Lung (tissue), 11 donors: ENCODE measurements at regions not wholly inside any gene's neighbourhood (a gene's known extent, or its start where the extent isn't known, plus 50 kb on each side); places are given as distances from the start of the nearest gene placed in this dataset.

Source experiments
- ATAC-seq: fragments of 200-7000 bp; cut with Tn5 transposase; one replicate; pipeline ENCODE4 v1.9.1; 2020; ENCODE audit warnings: moderate number of reproducible peaks; ENCODE audit not compliant: insufficient read depth, low FRiP score
- DNase-seq, 3 donors: peaks; one replicate each; pipeline ENCODE4 v3.0.0-alpha.2; 2013 to 2017
- H3K27ac ChIP-seq, 2 donors: one replicate each; pipeline ENCODE4 v1.5.1; 2013; ENCODE audit warnings: mild to moderate bottlenecking in 2 of 2, moderate library complexity in 2 of 2, control low read depth in 1 of 2, inconsistent platforms in 1 of 2, low read depth in 1 of 2, low read length in 1 of 2
- H3K27me3 ChIP-seq, 3 donors: one replicate each; pipeline ENCODE4 v1.5.1; 2013; ENCODE audit warnings: low read length in 2 of 3; ENCODE audit not compliant: control insufficient read depth in 3 of 3, insufficient read depth in 3 of 3
- H3K36me3 ChIP-seq, 4 donors: one replicate each; pipeline ENCODE4 v1.5.1; 2013; ENCODE audit warnings: low read length in 4 of 4, mild to moderate bottlenecking in 1 of 4, moderate library complexity in 1 of 4; ENCODE audit not compliant: control insufficient read depth in 4 of 4, insufficient read depth in 4 of 4
- H3K4me1 ChIP-seq, 5 donors: one replicate each; pipeline ENCODE4 v1.5.1; 2013; ENCODE audit warnings: low read length in 5 of 5, mild to moderate bottlenecking in 2 of 5, moderate library complexity in 1 of 5; ENCODE audit not compliant: control insufficient read depth in 5 of 5, insufficient read depth in 5 of 5
- H3K4me3 ChIP-seq: one replicate; pipeline ENCODE4 v1.5.1; 2013; ENCODE audit warnings: mild to moderate bottlenecking, control low read depth, moderate library complexity
- H3K9ac ChIP-seq, 2 donors: one replicate each; pipeline ENCODE4 v1.5.1; 2013; ENCODE audit warnings: low read length in 2 of 2, control low read depth in 1 of 2; ENCODE audit not compliant: insufficient read depth in 1 of 2
- H3K9me3 ChIP-seq, 4 donors: one replicate each; pipeline ENCODE4 v1.5.1; 2013; ENCODE audit warnings: low read length in 3 of 4, mild to moderate bottlenecking in 1 of 4, moderate library complexity in 1 of 4; ENCODE audit not compliant: control insufficient read depth in 4 of 4, insufficient read depth in 3 of 4
- whole genome bisulfite sequencing, 2 donors: extraction: QIAGEN DNeasy Blood & Tissue Kit; methylation state at CpG; one replicate each; pipeline ENCODE4 v1.1.7; 2013; 5-methylcytosine and 5-hydroxymethylcytosine counted together
- TF ChIP-seq, protein P1 (sequence below): IDR thresholded peaks from 2 replicates; pipeline ENCODE4 v1.5.1; 2012; ENCODE audit warnings: mild to moderate bottlenecking; ENCODE audit errors: control extremely low read depth, extremely low read depth
- donor health status: control.
- donor health status: control.
- donor health status: Bipolar disorder and iron deficiency.
- donor health status: healthy.
- donor health status: DM: yes; HTN: yes; CAD: no.

DNA sequence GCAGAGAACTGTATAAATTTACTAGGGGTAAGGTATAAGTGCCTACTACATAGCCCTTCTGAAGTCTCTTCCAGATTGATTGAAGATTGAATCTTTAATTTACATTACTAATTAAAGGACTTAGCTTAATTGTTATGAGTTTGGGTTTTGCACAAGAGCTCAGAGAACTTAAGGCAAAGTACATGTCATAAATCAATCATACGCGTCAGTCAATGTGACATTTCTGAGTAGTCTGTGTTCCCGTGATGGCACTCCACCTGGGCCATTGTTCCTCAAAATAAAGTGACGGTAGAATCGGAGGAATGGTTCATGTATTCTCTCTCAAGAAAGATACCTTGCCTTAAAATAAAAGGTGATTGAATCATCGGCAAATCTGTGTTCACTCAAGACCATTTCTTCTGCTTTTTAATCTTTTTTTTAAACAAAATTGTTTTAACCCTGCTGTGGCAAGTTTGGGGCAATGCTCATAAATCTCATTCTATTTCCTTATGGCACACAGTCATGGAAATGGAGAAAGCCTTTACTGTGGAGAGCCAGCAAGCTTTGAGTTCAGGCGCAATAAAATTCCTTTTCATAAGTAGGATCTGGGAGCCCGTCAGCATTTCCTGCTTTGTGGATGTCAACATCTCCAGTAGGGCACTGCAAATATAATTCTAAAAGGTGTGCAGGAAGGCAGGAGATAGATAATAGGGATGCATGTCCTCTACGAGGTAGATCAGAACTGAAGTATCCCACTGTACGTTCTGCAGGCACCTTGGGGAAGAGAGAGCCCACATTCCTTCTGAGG is 427.4 kb downstream of the GATA3 start:
- Histone ChIP-seq H3K4me3 (no peak overlapping the region), H3K27ac (no peak overlapping the region), H3K4me1 (no peaks in the 10 kb centered on the region), H3K9me3 (peaks cover 0 to 5% (median under 1%) of the 10 kb centered on the region in 4 donors), H3K27me3 (peaks cover 0 to 6% (median 0%) of the 10 kb centered on the region in 3 donors), H3K36me3 (no peaks in the 10 kb centered on the region), H3K9ac (no peak overlapping the region)
- DNase-seq: no peak
- no peak for ATAC-seq
- TF ChIP-seq, protein P1, sequence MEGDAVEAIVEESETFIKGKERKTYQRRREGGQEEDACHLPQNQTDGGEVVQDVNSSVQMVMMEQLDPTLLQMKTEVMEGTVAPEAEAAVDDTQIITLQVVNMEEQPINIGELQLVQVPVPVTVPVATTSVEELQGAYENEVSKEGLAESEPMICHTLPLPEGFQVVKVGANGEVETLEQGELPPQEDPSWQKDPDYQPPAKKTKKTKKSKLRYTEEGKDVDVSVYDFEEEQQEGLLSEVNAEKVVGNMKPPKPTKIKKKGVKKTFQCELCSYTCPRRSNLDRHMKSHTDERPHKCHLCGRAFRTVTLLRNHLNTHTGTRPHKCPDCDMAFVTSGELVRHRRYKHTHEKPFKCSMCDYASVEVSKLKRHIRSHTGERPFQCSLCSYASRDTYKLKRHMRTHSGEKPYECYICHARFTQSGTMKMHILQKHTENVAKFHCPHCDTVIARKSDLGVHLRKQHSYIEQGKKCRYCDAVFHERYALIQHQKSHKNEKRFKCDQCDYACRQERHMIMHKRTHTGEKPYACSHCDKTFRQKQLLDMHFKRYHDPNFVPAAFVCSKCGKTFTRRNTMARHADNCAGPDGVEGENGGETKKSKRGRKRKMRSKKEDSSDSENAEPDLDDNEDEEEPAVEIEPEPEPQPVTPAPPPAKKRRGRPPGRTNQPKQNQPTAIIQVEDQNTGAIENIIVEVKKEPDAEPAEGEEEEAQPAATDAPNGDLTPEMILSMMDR: no peak
- WGBS, 2 donors: 73 to 81% methylated on average over 10 of the region's 10 CpGs

DNA sequence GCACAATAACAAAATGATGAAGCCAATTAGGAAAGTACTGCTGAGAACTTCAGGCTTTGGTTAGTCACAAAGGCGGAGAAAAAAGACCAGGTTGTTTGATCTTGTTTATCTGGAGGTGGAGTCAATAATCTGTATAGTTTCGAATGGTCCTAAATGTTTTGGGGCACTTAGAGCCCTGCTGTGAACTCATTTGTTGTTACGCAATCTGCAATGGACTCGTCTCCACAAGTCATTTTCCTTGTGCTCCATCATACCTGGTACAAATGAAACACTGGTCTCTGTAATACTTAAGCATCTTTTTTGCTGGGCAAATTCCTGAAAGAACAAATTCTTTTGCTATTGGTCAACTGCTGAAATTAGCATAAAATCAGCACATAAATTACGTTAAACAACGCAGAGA is 430.5 kb downstream of the GATA3 start:
- no peak for DNase-seq
- Histone ChIP-seq H3K27me3 (peaks cover 0 to 6% (median 0%) of the 10 kb centered on the region in 3 donors), H3K27ac (no peak overlapping the region), H3K4me3 (no peak overlapping the region), H3K9me3 (peaks cover 0 to 2% (median 0%) of the 10 kb centered on the region in 4 donors), H3K9ac (no peak overlapping the region), H3K36me3 (no peaks in the 10 kb centered on the region), H3K4me1 (no peaks in the 10 kb centered on the region)
- TF ChIP-seq, protein P1: no peak
- 86 to 87% methylated on average over 6 of the region's 6 CpGs for WGBS, 2 donors
- ATAC-seq: no peak

DNA sequence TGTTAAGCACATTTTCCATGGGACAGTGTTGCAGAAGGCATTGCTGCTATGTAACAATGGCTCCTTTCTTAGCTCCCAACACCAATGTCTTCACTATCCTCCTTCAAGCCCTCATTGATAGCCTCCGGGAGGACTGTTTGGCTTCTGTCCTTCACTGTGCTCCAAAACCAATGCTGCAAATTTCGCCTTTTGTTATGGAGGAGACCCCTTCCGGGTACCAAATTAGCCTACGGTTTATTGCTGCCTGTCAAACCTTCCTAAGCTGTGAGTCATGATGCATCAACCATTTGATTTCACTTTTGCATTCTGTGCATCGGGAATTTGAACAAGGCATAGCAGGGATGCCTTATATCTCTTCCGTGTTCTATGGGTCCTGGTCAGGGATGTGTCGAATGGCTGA is 432.9 kb downstream of the GATA3 start:
- no peak overlapping the region for H3K4me3 ChIP-seq
- no peaks in the 10 kb centered on the region for H3K36me3 ChIP-seq
- H3K9ac ChIP-seq: no peak overlapping the region
- TF ChIP-seq, protein P1: no peak
- no peak for DNase-seq
- 92 to 93% methylated on average over 7 of the region's 7 CpGs for WGBS, 2 donors
- no peaks in the 10 kb centered on the region for H3K9me3 ChIP-seq
- H3K27me3 ChIP-seq: peaks cover 0 to 3% (median 0%) of the 10 kb centered on the region in 3 donors
- no peak overlapping the region for H3K27ac ChIP-seq
- H3K4me1 ChIP-seq: no peaks in the 10 kb centered on the region
- ATAC-seq: no peak
